ENCODE measurements at regions not wholly inside any gene's neighbourhood (a gene's known extent, or its start where the extent isn't known, plus 50 kb on each side); places are given as distances from the start of the nearest gene placed in this dataset.

- ChIA-PET POLR2A (ENCODE audit: partially characterized antibody) (no interaction called here), CTCF (ENCODE audit: partially characterized antibody) (no interaction called here)
- DNase-seq (ENCODE audit: low read depth in 1 of 2, low spot score in 2 of 2) (no peak), FAIRE-seq (no peak)
- Histone ChIP-seq H3K9ac (replicated peaks in 1 of 4; ENCODE audit: extremely low read depth in 1 of 4, low read depth in 3 of 4, low read length in 3 of 4) (no peak overlapping the region), H4K20me1 (replicated peaks in 1 of 2; ENCODE audit: control insufficient read depth in 1 of 2, insufficient read depth in 2 of 2, low read length in 2 of 2) (no peaks in the 10 kb centered on the region), H2BK120ac (replicated peaks; ENCODE audit: low read depth, low read length) (no peak overlapping the region), H3K79me2 (ENCODE audit: control insufficient read depth in 1 of 2, insufficient read depth in 2 of 2, low read length in 2 of 2) (no peaks in the 10 kb centered on the region), H4K8ac (ENCODE audit: extremely low read depth, insufficient read depth, low read length) (no peak overlapping the region), H2BK12ac (ENCODE audit: low read depth, low read length) (no peak overlapping the region), H3K79me1 (ENCODE audit: low read depth, low read length) (no peaks in the 10 kb centered on the region), H3K23me2 (ENCODE audit: low read depth, low read length) (no peaks in the 10 kb centered on the region), H3K4ac (replicated peaks; ENCODE audit: insufficient read length, low read depth, low read length) (no peak overlapping the region), H3K4me1 (replicated peaks in 1 of 4; ENCODE audit: control insufficient read depth in 3 of 4, insufficient read depth in 4 of 4, low read length in 3 of 4) (no peaks in the 10 kb centered on the region), H2AK5ac (ENCODE audit: low read depth, low read length) (no peak overlapping the region), H4K5ac (ENCODE audit: insufficient read length, low read depth, low read length) (no peak overlapping the region), H3K4me2 (ENCODE audit: insufficient read depth in 1 of 2, low read depth in 2 of 2, low read length in 2 of 2) (no peak overlapping the region), H3K9me3 (ENCODE audit: insufficient read depth in 2 of 2, low read depth in 1 of 2, low read length in 1 of 2) (peaks cover 0 to 4% of the 10 kb centered on the region in 2 experiments; a peak in 1 of 4 replicates), H2BK15ac (ENCODE audit: low read length) (no peak overlapping the region), H3K4me3 (ENCODE audit: extremely low read depth in 1 of 4, insufficient read depth in 2 of 4, low read depth in 3 of 4, low read length in 4 of 4) (no peak overlapping the region), H3K23ac (ENCODE audit: insufficient read length) (no peak overlapping the region), H2BK20ac (ENCODE audit: low read length) (no peak overlapping the region), H3K36me3 (ENCODE audit: control insufficient read depth in 2 of 4, insufficient read depth in 4 of 4, low read length in 3 of 4) (no peaks in the 10 kb centered on the region), H3K18ac (ENCODE audit: extremely low read depth, low read length) (no peak overlapping the region), H3K14ac (ENCODE audit: insufficient read length) (no peak overlapping the region), H2AFZ (ENCODE audit: low read length) (no peak overlapping the region), H3K56ac (replicated peaks; ENCODE audit: insufficient read length, low read depth, low read length) (no peak overlapping the region), H4K91ac (replicated peaks; ENCODE audit: insufficient read length, low read length) (no peak overlapping the region), H2BK5ac (ENCODE audit: low read depth, low read length) (no peak overlapping the region), H3K27me3 (replicated peaks in 1 of 4; ENCODE audit: control insufficient read depth in 3 of 4, extremely low read depth in 1 of 4, insufficient read depth in 3 of 4, low read length in 3 of 4) (no peaks in the 10 kb centered on the region), H3K27ac (ENCODE audit: low read depth, low read length) (no peak overlapping the region)
- TF ChIP-seq CBX5 (IDR thresholded peaks at IDR 0.05; ENCODE audit: low read depth, low read length) (no peak), POU5F1 (IDR thresholded peaks at IDR 0.05; ENCODE audit: low read depth, low read length) (no peak), KDM4A (IDR thresholded peaks at IDR 0.05; ENCODE audit: low read depth, low read length, severe bottlenecking) (no peak), EZH2 (IDR thresholded peaks at IDR 0.05; ENCODE audit: low read depth, low read length, severe bottlenecking) (no peak), SP2 (IDR thresholded peaks at IDR 0.05; ENCODE audit: low read length) (no peak), RNF2 (IDR thresholded peaks at IDR 0.05; ENCODE audit: borderline replicate concordance, low read depth, low read length, missing control alignments, poor library complexity, severe bottlenecking) (no peak), MAFK (IDR thresholded peaks at IDR 0.05; ENCODE audit: low read depth, low read length) (no peak), SAP30 (IDR thresholded peaks at IDR 0.05; ENCODE audit: insufficient read depth, insufficient replicate concordance, low read length) (no peak)
- TF ChIP-seq, protein P1, sequence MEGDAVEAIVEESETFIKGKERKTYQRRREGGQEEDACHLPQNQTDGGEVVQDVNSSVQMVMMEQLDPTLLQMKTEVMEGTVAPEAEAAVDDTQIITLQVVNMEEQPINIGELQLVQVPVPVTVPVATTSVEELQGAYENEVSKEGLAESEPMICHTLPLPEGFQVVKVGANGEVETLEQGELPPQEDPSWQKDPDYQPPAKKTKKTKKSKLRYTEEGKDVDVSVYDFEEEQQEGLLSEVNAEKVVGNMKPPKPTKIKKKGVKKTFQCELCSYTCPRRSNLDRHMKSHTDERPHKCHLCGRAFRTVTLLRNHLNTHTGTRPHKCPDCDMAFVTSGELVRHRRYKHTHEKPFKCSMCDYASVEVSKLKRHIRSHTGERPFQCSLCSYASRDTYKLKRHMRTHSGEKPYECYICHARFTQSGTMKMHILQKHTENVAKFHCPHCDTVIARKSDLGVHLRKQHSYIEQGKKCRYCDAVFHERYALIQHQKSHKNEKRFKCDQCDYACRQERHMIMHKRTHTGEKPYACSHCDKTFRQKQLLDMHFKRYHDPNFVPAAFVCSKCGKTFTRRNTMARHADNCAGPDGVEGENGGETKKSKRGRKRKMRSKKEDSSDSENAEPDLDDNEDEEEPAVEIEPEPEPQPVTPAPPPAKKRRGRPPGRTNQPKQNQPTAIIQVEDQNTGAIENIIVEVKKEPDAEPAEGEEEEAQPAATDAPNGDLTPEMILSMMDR (IDR thresholded peaks at IDR 0.05; ENCODE audit: control extremely low read depth in 1 of 3, insufficient read depth in 1 of 3, low read depth in 1 of 3, low read length in 3 of 3), result no peak
- 88% methylated on average over 3 of the region's 3 CpGs; no CpG with 5 or more reads in 1 of the 2 experiments for WGBS, 2 experiments (ENCODE audit: extremely low coverage in 1 of 2, insufficient coverage in 1 of 2, insufficient read length in 1 of 2, insufficient replicate concordance in 2 of 2, low coverage in 1 of 2, low lambda C conversion rate in 2 of 2, missing lambda C conversion rate in 1 of 2)
These were observed 837.1 kb upstream of the POU3F3 start for GRCh38 chr2:104016801-104017200.

Measured in H1 (cell line).